ENCODE measurements at regions not wholly inside any gene's neighbourhood (a gene's known extent, or its start where the extent isn't known, plus 50 kb on each side); places are given as distances from the start of the nearest gene placed in this dataset.
"Not testable (repeated sequence)": the region's sequence is repeated elsewhere in the genome, so short reads cannot be mapped to it uniquely, and the experiment has no call there.

DNA sequence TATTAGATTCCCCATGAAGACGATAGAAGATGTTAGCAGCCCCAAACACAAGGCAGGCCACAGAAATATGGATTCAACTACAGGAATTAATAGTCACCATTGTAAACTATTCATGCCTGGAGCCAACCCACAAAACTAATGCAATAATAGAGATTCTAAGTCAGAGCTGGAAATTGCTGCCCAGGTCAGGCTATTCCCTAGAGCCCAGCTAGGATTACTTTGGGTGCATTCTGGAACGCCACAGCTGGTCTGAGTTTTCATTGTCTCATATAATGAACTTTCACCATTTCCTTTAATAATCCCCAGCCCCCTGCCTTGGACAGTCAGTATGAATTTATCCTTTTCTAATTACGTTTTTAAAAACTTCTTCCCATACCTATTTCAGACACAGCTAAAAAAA, 252.6 kb downstream of the PAPSS1 start:
- DNase-seq: no peak

DNA sequence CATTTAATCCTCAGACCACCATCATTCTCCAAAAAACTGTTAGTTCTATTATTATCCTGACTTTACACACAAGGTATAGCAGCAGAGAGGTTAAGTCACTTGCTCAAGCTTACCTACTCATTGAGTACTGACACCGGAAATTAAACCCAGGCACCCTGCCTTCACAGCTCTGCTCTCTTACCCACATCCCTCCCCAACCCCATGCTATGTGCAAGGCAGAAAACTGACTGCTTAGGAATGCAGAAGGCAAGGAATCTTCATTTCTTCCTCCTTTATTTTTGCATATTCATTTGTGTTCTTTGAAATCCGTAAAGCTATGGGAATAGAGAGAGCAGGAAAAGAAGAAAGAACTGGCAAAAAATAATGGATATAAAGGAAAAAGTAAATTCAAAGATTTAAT, 261.8 kb downstream of the PAPSS1 start:
- DNase-seq: no peak

DNA sequence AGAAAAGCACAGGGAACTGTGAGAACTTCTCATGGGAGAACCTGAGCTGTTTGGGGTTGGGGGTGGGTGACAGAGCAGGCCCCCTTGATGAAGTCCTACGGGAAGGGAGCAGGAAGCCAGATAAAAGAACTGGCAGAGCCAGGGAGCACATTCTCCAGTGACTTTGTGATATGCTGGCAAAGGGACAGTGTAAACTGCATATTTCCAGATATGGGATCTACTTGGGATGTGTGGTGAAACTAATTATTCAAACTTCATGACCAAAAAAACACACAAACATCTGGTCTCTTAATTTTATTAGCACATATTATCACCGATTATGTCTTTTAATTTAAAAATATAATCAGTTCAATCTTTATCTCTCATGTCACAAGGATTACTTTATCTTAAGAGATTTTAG, 266.0 kb downstream of the PAPSS1 start:
- no peak for DNase-seq

DNA sequence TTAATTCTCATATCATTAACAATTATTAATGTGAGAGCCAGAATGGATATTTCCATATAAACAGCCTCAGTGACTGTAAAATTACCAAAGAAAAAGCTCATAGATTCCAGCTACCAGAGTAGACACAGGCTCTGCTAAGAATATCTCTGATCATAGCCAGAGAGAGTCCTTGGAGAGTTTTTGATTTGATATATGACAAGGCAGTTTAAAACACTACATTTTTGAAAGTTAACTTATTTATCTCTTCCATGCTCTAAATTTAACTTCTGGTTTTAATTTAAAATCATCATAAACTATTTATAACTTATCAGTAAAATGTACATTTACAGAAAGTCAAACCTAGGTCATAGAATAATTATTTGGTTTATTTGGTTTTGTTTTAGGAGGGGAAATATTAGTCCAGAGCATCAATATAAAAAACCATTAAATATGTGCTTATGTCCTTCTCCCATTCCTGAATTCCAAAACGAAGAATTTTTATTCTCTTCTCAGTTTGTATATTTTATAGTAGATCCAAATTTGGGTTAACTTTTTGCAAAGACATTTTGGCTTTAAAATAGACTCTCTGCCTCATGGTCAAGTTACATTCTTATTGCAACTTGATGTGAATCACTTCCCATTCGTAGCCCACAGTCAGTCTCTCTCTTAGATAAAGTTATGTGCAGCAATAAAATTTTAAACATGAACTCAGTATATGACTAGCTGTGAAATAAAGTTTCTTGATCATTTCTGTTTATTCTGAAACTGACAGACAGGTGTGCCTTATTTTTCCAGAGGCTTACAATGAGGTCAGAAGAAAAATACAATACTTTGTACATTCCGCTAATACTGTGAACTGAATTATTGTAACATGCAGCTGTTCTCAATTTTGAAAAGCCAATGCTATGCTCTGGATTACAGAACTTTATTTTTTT, 267.1 kb downstream of the PAPSS1 start:
- DNase-seq: no peak

DNA sequence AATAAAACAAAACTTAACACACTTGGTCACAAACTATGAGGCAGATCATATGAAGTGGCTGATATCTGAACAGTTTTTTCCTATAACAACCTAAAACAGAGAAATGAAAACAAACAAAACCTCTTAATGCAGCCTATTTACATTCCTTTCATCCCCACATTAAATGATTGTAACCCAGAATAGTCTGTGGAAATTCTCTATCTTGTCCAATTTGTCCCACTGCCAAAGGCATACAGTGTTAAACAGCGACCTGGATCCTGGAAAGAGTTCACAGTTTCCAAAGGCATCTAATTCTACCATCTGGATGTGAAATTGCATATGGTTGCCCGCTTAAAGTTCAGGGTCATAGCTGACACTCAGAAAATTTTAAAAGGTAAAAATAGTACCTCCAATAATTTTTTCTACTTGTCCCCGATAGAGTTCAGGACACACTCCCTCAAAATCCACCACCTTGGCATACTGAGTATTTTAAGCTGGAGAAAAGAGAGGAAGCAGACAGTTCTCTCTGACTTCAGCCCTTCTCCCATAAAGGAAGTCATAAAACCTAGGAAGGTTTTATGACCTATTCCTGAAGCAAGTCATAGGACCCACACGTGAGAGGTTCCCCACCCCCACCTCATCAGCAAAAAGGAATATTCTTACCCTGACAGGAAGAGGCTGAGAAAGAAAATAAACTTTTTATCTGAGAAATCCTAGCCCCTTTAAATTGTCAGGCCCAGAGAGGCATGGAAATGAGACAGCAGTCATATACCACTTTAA, 270.2 kb downstream of the PAPSS1 start:
- DNase-seq: no peak

DNA sequence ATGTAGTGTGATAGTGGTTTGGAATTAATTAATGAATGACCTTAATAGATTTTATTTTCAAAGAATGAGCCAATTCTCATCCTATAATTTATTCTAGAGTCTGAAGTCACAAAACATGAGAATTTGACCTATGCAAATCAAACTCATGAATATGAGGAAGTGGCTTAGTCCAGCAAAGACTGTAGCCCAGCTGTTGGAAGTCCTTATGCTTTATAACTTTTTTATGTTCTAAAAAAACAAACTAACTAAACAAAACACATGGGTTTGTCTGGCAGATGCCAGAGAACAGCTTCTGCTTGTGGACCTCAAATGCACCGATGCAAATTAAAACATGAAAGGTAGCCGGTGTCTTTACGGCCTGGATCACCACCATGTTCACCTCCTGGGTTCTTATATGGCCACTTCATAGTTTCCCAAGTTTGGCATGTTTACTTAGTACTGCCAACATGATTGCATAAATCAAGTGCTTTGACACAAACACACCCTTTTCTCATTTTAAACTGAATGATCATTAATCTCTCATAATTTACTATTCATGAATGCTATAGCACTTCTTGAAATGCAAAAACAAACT, 277.4 kb downstream of the PAPSS1 start:
- no peak for DNase-seq

DNA sequence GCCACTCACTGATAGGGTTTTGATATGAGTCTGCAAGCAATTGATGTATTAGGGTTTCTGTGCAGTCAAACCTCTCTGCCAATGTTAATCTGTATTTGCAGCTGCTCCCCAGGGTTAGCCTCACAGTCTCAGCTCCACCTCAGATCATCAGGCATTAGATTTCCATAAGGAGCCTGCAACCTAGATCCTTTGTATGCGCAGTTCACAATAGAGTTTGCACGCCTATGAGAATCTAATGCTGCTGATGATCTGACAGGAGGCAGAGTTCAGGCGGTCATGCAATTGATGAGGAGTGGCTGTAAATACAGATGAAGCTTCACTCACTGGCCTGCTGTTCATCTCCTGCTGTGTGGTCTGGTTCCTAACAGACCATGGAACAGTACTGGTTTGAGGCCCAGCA, 280.6 kb downstream of the PAPSS1 start:
- DNase-seq: no peak

DNA sequence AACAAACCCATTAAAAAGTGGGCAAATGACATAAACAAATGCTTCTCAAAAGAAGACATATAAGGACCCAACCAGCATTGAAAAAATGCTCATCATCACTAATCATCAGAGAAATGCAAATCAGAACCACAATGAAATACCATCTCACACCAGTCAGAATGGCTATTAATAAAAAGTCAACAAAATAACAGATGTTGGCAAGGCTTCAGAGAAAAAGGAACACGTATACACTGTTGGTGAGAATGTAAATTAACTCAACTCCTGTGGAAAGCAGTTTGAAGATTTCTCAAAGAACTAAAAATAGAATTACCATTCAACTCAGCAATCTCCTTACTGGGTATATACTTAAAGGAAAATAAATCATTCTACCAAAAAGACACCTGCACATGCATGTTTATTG, 283.6 kb downstream of the PAPSS1 start:
- DNase-seq: not testable (repeated sequence)

DNA sequence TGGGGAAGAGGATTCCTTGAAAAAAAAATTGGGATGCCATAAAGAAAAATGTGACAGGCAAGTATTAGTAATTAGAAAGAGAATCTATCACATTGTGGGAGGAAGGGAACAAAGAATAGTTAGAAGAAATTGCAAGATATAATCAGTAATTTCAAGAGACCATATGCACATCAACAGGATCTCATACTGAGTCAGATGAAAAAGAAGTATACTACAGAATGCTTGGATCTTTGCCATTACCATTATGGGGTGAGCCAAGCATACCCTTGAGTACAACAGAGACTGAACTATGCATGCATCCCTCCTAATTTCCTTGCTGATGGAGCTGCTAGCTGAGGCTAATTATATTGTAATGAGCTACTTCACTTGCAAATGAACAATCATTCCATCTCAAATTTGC, 287.6 kb downstream of the PAPSS1 start:
- no peak for DNase-seq

DNA sequence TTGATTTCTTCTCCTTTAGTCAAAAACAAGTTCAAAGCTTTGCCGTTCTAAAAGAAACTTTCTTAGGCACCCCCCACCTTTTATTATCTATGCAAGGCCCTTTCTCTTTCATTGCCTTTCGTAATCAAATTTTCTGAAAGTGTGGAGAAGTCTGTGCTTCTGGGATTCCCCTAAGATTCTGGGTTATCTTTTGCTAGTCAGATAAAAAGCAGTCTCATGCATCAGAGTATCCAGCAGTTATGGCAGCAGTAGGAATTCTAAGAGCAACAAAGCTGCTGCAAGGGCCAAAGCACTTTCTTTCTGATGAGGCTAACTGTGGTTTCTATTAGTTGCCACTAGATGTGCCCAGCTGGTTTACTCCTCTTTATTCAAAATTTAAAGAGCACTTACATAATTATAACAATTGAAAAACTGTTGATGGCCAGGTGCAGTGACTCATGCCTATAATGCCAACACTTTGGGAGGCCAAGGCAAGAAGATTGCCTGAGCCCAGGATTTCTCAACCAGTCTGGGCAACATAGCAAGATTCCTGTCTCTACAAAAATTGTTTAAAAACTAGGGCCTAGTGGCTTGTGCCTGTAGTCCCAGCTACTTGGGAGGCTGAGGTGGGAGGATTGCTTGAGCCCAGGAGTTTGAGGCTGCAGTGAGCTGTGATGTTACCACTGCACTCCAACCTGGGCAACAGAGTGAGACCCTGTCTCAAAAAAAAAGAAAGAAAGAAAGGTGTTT, 296.2 kb downstream of the PAPSS1 start:
- no peak for DNase-seq

DNA sequence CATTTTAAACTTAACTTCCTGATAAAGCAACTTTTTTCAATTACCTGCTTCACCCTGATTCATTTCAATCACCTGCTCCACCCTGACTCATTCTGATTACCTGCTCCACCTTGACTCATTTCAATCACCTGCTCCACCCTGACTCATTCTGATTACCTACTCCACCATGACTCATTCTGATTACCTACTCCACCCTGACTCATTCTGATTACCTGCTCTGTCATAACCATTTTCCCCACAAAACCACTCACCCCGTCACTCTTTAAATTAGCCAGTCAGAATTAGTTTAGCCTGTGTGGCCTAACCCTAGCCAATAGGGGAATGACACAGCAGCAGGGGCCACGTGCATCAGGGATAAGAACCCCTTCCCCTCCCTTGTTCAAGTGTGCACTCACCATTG, 300.5 kb downstream of the PAPSS1 start:
- DNase-seq: not testable (repeated sequence)

DNA sequence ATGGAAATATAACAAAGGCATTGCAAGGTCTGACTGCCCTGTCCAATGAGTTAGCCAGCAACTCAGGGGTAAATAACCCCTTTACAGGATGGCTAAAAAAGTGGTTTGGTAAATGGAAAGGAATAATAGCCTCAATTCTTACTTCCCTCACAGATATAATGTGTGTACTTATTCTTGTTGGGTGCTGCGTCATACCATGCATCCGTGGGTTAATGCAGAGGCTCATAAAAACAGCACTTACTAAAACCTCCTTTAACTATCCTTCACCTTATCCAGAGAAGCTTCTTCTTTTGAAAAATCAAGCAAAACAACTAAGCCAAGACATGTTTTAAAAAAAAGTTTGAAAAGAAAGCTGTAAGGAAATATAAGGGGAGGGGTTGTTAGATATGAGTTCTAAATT, 301.0 kb downstream of the PAPSS1 start:
- DNase-seq: no peak

DNA sequence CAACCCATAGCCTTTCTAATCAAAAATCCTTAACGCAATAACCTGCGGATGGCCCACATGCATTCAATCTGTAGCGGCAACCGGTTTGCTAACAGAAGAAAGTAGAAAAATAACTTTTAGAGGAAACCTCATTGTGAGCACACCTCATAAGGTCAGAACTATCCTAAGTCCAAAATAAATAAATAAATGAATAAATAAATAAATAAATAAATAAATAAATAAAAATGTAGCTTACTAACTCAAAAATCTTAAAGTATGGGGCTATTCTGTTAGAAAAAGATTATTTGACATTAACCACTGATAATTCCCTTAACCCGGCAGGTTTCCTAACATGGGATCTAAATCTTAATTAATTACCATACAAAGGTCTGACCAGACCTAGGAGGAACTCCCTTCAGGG, 304.5 kb downstream of the PAPSS1 start:
- DNase-seq: not testable (repeated sequence)

DNA sequence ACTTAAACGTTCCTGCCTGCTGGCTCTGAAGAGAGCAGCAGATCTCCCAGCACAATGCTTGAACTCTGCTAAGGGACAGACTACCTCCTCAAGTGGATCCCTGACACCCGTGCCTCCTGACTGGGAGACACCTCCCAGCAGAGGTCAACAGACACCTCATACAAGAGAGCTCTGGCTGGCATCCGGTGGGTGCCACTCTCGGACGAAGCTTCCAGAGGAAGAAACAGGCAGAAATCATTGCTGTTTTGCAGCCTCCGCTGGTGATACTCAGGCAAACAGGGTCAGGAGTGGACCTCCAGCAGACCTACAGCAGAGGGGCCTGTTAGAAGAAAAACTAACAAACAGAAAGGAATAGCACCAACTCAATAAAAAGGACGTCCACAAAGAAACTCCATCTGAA, 310.2 kb downstream of the PAPSS1 start:
- DNase-seq: not testable (repeated sequence)

DNA sequence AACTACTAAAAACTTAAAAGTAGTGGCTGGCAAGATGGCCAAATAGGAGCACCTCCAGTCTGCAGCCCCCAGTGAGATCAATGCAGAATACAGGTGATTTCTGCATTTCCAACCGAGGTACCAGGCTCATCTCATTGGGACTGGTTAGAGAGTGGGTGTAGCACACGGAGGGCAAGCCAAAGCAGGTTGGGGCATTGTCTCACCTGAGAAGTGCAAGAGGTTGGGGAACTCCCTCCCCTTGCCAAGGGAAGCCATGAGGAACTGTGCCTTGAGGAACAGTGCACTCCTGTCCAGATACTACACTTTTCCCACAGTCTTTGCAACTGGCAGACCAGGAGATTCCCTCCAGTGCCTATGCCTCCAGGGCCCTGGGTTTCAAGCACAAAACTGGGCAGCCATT, 311.1 kb downstream of the PAPSS1 start:
- DNase-seq: no peak

DNA sequence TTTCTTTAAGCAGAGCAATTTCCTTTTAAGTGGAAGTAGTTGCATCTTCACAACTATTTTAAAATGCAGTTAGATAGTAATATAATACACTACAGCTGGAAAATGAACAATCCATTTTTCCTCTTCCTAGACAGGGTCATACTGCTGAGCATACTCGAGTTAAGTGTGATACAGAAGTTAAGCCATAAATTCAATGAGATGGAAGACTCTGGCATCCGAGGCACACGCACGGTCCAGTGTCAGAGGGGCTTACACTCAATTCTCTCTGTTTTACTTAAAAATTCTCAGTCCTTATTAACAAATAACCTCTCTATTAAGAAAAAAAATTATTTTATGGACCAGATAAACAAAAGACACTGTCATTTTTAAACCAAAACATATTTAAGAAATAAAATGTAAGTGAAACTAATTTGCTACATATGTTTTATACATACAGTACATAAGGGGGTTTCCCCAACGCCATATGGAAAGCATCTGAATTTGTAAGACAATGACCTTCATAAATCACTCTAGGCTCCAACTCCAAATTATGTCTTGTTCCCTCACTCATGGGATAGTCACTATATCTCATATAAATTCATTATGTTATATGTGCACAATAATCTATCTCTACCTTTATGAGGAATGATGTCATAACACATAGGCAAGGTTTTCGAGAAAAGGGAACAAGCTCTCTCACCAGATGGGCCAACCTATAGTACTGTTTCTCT, 315.3 kb downstream of the PAPSS1 start:
- DNase-seq: no peak

DNA sequence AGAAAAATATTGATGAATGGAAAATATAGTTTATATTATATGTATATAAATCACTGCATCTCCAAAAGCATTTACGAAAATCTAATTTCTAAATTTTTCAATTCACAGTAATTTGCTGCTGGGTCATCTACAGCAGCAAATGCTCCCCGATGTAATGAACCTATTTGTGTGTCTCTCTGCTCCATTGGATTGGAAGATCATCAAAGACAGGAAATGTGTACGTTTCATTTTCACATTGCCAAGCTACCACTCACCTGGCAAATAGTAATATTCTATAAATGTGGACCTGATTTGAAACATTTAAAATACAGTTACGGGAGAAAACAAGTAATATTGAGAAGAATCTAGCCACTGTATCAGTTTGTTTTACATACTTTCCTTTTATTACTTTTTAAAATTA, 317.7 kb downstream of the PAPSS1 start:
- no peak for DNase-seq

DNA sequence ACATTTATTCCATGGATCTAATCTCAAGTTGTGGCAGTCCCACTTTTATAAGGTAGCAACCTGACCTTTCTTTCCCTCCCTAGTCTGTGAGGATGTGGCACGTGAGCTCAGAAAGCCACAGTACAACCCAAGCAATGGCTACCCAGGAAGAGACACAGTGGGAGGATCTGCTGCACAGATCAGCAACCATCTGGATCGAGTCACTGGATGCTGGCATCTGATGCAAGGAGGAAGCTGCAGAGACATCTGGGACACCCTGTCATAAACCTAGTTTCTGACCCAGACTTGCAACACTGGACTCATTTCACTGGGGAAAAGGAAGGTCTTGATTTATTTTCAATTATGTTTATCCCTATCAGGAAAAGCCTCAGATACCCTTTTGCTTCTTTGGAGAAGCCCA, 327.1 kb downstream of the PAPSS1 start:
- no peak for DNase-seq

DNA sequence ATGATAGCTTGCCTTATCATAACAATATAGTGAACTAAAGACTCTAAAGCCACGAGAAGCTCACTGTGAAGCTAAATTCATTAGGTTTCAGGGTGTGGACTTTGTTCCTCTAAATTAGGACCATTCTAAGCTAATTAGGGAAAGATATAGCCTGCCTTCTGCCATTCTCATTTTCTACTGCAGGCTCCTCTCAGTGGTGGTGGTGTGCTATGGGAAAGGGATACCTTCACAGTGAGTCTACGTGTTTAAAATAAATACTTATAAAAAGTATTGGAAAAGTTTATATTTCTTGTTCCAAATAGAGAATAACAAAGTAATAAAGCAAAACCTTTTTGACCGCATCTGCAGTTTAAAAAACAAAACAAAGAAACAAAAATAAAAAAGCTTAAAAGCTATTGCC, 327.7 kb downstream of the PAPSS1 start:
- no peak for DNase-seq

DNA sequence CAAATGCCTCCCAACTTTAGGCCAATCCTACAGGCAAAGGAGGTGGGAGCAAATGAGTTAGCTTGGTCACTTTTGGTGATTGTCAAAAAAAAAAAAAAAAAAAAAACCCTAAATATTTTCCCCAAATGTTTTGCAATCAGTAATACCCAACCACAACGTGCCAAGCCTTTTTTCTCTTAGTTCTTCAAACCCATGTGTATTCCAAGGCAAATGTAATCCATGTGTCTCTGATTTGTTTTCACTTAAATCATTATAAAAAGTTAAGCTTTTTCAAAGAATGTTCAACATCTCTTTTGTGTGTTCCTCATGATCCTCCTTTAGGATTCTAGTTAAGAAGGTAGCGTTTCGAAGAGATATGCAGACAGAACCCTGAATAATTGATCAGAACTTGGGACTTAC, 328.4 kb downstream of the PAPSS1 start:
- DNase-seq: no peak

DNA sequence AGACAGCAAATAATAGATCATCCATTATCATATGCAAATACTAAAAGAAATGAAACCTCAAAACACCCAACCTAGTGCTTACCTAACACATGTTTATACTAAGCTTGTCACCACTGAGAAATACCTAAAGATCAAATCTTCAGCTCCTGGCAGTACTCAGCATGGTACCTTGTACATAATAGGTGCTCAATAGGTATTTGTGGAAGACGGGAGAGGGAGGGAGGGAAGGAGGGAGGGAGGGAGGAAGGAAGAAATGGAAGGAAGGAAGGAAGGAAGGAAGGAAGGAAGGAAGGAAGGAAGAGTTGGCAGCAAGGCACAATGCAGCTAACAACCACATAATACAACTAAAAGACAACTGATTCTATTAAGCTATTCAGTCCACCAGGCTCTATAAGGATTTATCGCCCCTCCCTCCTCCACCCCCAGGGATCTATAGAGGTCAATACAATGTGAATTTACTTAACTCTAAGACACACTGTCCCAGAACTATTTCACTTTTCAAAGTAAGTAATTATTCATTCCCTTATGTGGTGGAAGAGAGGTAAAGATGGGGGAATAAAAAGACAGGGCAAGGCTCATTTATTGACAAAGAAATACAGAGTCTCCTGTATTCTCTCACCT, 328.9 kb downstream of the PAPSS1 start:
- no peak for DNase-seq

DNA sequence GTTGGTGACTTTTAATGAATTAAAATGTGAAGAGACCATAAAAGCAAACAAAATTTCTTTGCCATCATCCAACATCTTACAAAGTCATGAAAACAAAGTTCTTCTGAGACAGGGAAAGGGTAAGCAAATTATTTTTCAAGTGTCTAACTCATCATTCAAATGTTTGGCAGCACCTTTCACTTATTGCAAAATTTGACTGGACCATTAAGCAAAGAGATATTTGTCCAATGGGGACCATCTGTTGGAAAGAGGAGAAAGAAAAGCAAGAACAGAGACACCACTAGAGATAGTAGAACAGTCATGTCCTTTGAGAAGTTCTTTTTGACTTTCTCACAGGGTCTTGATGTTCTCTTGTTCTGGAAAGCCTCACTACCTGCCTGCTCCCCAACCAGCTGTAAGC, 330.1 kb downstream of the PAPSS1 start:
- no peak for DNase-seq

All from NCI-H524 treated with DMSO at 0.1 percent for 48 hours (cell line).